NCI-H510A treated with DMSO at 0.1 percent for 48 hours (cell line): ENCODE measurements at regions not wholly inside any gene's neighbourhood (a gene's known extent, or its start where the extent isn't known, plus 50 kb on each side); places are given as distances from the start of the nearest gene placed in this dataset.

Source experiments
- DNase-seq: peaks from one replicate; lab custom pipeline; 2025; lab: John Stamatoyannopoulos, UW

- DNase-seq: no peak
Measured at GRCh38 chr2:13536941-13537340, 820.2 kb downstream of the TRIB2 start.

- DNase-seq: no peak
Measured at GRCh38 chr2:13537771-13538349, 821.1 kb downstream of the TRIB2 start.

DNA sequence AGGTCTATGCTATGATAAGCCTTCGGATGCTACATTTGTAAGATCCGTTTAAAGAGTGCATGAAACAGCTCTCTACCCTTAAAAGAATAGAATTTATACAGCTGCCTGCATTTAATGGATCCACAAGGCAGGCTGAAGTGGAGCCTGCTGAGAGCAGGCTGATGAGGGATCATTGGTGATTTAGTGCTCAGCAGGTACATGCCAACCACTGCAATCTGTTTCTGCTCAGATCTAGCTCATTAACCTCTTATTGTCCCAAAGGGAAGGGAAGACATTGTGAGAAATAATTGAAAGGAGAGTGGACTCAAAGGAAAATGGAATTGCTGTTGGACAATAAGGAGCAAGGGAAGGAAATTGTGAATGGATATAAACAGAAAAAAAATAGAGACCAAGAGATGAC, 822.6 kb downstream of the TRIB2 start:
- no peak for DNase-seq

GRCh38 chr2:13542061-13542460, 825.3 kb downstream of the TRIB2 start:
- no peak for DNase-seq

DNA sequence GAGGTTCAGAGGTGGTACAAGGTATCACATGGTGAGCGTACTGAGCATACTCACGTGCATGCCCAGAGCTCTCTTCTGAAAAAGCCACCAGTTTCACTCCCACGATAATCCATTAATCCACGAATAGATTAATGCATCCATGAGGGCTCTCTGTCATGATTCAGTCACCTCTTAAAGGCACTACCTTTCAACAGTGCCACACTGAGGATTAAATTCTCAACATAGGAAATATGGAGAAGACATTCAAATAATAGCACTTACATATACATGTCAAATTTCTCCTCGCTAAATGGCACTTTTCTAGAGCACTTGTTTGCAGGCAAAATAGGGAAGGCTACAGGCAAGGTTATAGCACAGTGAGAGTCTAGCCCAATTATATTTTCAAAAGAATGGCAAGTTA, 825.9 kb downstream of the TRIB2 start:
- no peak for DNase-seq

GRCh38 chr2:13543550-13543949, 826.8 kb downstream of the TRIB2 start:
- DNase-seq: no peak

DNA sequence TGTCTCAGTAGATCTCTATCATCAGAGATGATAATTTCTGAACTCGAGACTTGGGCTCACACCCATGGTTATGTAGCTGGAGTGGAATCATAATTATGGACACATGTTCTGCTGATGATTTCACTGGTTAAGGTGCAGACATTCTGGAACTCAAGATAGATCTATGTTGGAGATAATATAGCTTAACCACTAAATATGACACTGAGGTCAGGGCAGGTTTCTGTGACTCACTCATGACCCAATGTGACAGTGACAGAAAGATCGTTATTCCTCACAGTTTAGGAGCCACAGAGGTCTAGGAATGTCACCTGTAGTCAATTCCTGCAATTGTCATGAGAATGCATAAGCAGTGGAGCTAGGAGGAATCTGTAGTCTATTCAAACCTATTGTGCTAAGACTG, 828.6 kb downstream of the TRIB2 start:
- DNase-seq: no peak

DNA sequence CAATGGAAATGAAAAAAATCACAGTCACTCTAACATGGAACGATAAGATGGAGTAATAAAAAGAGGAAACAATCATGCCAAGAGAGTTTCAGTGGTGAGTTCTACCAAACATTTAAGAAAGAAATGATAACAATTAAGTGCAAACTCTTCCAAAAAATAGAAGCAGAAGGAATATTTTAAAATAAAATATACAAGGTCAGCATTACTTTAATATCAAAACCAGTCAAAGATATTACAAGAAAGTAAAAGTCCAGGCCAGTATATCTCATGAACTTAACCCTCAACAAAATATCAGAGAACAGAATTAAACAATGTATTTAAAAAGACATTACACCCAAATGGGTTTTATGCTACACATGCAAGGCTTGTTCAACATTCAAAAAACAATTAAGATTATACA, 829.4 kb downstream of the TRIB2 start:
- no peak for DNase-seq

- DNase-seq: peak; percentile 39
Measured at GRCh38 chr2:13550285-13551231, 833.8 kb downstream of the TRIB2 start.

DNA sequence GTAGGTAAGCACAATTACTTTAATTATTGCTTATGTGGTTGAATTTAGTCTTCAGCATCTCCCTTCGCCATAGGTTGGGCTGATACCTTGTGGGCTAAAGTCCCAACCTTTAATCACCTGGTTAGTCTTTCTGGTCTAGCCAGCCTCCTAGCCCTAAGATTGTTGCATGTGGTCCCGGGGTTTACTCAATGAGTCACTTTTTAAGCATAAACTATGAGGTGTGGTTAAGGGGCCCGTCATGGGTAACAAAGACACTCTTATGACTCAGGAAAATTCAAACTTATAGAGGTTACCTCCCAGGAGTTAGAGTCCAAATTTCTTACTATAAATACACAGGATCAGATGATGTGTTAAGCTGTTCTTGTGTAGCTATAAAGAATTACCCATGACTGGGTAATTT, 841.6 kb downstream of the TRIB2 start:
- no peak for DNase-seq

DNA sequence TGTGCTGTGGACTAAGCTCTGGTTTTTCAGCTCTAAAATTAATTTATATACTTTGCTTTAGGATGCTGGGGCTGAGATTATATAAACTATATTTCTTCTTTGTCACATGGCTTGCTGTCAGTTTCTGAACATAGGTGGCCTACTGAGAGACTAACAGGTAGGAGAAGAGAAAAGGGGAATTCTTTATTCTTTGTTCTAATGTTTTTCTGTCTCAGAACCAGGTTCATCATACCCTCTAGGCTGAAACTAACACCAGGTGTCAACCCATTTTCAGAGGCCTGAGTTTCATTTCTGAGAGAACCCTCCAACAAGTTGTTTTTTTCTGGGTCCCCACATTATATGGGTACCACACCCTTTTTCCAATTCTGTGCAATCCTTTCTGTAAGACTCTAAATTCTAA, 843.6 kb downstream of the TRIB2 start:
- DNase-seq: no peak

DNA sequence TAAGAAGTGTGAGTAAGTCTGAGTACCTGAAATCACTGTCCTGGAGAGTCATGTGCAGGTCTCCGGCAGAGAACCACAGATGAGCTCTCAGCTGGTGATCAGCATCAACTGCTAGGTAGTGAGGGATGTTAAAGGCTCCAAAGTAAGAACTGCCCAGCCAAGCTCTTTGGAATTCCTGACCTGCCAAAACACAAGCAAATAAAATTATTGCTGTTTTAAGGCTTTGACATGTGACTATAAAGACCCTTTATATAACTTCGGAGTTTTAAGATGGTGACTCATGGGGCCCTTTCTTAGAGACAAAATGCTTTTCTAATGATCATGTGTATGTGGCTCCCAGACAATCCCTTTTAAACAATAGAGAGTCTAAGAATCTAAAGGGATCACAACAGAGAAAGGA, 855.7 kb downstream of the TRIB2 start:
- no peak for DNase-seq

- DNase-seq: no peak
Measured at GRCh38 chr2:13574831-13575230, 858.1 kb downstream of the TRIB2 start.

DNA sequence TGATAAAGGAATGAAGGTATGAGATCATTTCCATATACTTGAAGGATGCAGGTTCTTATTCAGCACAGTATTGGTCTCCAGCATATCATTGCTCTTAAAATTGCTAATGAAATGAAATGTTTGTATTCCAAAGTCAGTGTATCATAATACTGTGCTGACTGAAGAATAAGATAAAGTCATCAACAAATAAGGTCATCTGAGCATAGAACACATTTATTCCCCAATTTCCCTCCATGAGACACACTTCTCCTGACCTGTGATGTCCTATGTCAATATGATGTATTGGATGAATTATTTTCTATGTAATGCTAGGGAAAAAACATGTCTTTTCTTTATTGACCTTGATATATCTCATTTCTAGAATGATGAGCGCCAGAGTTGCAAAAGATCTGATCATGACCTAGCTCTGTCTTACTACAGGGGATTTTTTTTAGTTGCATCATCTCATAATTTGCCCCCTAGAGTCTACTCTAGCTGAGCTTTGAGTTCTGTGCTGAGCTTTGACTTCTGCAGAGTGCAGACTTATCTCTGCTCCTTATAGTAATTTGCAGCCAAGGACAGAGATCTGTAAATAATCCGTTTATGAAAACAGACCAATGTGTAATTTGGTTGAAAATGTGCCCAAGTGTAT, 859.8 kb downstream of the TRIB2 start:
- no peak for DNase-seq

DNA sequence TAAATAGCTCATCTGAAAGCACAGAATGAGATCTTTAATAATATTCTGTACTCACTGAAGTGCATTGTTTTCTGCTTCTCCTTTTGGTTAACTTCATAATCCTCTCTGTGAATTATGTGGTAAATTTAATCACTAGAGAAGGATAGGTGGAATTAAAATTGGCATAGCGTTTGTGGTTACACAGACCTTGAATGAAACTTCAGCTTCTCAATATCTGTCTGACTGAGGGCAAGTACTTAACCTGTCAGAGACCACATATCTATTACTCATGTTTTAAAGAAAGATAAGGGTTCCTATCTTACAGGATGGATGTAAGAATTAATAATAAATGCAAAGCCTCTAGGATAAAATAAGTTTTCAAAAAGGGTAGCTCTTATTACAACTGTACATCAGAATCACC, 861.8 kb downstream of the TRIB2 start:
- no peak for DNase-seq

GRCh38 chr2:13581471-13581870, 864.7 kb downstream of the TRIB2 start:
- DNase-seq: no peak

DNA sequence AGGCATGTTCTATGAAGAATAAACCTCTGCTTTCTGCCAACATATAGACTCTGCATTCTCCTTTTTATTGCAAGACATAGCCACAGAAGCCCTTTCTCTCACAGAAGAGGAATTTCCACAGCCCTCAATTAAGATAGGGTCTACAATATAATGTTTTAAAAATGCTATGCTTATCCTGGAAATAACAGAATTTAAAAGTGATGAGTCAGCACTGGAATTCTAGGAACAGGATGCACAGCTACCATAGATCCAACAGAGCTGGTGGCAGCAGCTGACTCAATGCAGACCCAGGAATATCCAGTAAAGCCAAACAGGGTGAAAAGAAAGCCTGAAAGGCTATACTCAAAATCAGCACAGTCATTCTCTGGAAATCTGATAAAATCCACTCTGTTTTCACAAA, 866.9 kb downstream of the TRIB2 start:
- no peak for DNase-seq

GRCh38 chr2:13584020-13584419, 867.3 kb downstream of the TRIB2 start:
- DNase-seq: no peak

DNA sequence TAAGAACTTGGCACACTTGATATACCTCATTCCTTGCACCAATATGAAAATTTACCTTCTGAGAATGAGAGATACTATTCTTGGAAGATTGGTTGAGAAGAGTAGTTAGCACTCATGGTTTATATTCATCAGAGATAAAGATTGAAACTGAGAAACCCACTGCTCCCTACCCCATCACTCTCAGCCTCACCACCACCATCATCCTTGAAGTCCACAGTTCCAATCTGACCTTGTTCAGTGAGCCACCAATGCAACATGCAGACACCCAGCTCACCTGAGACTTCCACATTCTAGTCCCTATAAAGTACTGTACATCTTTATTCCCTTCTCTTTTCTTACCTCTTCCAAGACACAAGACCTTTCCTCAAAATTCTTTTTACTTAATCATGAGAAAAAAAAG, 869.0 kb downstream of the TRIB2 start:
- DNase-seq: no peak

DNA sequence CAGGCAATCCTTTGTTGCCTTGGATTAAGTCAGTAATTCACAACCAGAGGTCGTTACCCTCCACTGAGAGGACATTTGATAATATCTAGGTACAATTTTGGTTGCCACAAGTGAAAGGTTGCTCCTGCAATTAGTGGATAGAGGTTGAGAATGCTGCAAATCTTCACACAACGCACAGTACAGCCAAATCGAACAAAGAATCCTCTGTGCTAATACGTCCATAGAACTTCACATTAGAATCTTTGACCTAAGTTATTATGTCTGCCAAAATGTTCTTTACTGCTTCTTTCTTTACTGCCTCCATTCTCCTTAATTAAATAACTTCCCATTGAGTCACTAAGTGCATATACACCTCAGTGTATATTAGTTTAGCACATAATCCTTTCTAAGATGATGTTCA, 879.5 kb downstream of the TRIB2 start:
- no peak for DNase-seq

GRCh38 chr2:13597176-13597575, 880.4 kb downstream of the TRIB2 start:
- no peak for DNase-seq

GRCh38 chr2:13601506-13601905, 884.8 kb downstream of the TRIB2 start:
- no peak for DNase-seq

DNA sequence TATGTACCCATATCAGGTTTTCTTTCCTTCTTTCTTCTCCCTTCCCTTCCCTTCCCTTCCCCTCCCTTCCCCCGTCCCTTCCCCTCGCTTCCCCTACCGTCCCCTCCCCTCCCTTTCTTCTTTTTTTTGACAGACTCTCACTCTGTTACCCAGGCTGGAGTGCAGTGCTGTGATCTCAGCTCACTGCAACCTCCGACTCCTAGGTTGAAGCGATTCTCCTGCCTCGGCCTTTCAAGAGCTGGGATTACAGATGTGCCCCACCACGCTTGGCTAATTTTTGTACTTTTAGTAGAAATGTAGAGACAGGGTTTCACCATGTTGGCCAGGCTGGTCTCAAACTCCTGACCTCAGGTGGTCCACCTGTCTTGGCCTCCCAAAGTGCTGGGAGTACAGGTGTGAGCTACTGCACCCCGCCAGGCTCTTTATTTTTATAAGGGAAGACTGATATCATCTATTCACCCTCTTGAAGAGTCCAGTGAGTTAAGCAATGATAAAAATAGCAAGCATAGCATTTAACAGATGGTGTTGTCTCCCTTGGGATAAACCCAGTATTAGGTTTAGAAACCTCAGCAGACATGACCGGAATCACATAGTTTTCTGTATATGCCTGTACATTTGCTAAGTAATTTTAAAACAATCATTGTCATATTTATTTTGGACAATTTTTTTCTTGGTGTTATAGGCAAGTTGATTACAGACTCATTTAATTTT, 888.4 kb downstream of the TRIB2 start:
- no peak for DNase-seq
